PC-3 (cell line): ENCODE measurements at regions not wholly inside any gene's neighbourhood (a gene's known extent, or its start where the extent isn't known, plus 50 kb on each side); places are given as distances from the start of the nearest gene placed in this dataset.

Experiments used
- ATAC-seq: fragments of 200-7000 bp; cut with Tn5 transposase; 2 replicates; pipeline ENCODE4 v1.9.1; 2020; ENCODE audit warnings: mild to moderate bottlenecking, moderate library complexity
- BruUV-seq: library from RNA; stranded (reverse); fragments of 400-500 nt; replicated peaks from 2 replicates; lab custom pipeline; 2021; lab: Mats Ljungman, UMichigan
- CTCF ChIA-PET: fragments of 300-600 bp; sonication (Branson Sonifier 250); formaldehyde crosslinking; loops from one replicate; lab custom pipeline; 2022; ENCODE audit warnings: antibody characterized with exemption; lab: Charles Lee
- POLR2A ChIA-PET: fragments of 300-600 bp; sonication (Branson Sonifier 250); formaldehyde crosslinking; loops from one replicate; lab custom pipeline; 2022; ENCODE audit warnings: antibody characterized with exemption; ENCODE audit not compliant: unreplicated experiment; lab: Charles Lee
- DNase-seq: peaks from one replicate; pipeline ENCODE4 v3.0.0-alpha.2; 2015
- H2AFZ ChIP-seq: fragments of 300-600 bp; sonication (generic); 2 replicates; pipeline ENCODE4 v1.6.0; 2016; ENCODE audit warnings: antibody characterized with exemption, low read length
- H3F3A ChIP-seq: fragments of 300-600 bp; sonication (generic); one replicate; pipeline ENCODE4 v1.6.0; 2017; ENCODE audit warnings: antibody characterized with exemption, low read length, control low read depth, mild to moderate bottlenecking; ENCODE audit not compliant: unreplicated experiment
- H3K27ac ChIP-seq: fragments of 300-600 bp; sonication (generic); 2 replicates; pipeline ENCODE4 v1.5.1; 2016; ENCODE audit warnings: mild to moderate bottlenecking, low read length
- H3K27me3 ChIP-seq: fragments of 300-600 bp; sonication (generic); 2 replicates; pipeline ENCODE4 v1.6.1; 2016; ENCODE audit warnings: low read length, mixed read lengths
- H3K36me3 ChIP-seq: fragments of 300-600 bp; sonication (generic); 2 replicates; pipeline ENCODE4 v1.6.1; 2016; ENCODE audit warnings: low read depth, mixed run types, low read length, mixed read lengths
- H3K4me1 ChIP-seq: fragments of 300-600 bp; sonication (generic); 2 replicates; pipeline ENCODE4 v1.5.1; 2016; ENCODE audit warnings: low read length; ENCODE audit not compliant: insufficient read depth
- H3K4me2 ChIP-seq: fragments of 300-600 bp; sonication (generic); 2 replicates; pipeline ENCODE4 v1.6.0; 2016; ENCODE audit warnings: low read length
- H3K4me3 ChIP-seq: fragments of 300-600 bp; sonication (generic); 2 replicates; pipeline ENCODE4 v1.5.1; 2016; ENCODE audit warnings: mild to moderate bottlenecking, low read length, mixed read lengths
- H3K79me2 ChIP-seq: fragments of 300-600 bp; sonication (generic); 2 replicates; pipeline ENCODE4 v1.6.1; 2017; ENCODE audit warnings: low read length, mixed read lengths
- H3K9ac ChIP-seq: fragments of 300-600 bp; sonication (generic); 2 replicates; pipeline ENCODE4 v1.6.0; 2016; ENCODE audit warnings: mild to moderate bottlenecking, low read length
- H3K9me2 ChIP-seq: fragments of 300-600 bp; sonication (generic); replicated peaks from 2 replicates; pipeline ENCODE4 v1.6.1; 2016; ENCODE audit warnings: mixed run types, low read length, mixed read lengths
- H3K9me3 ChIP-seq: fragments of 300-600 bp; sonication (generic); 2 replicates; pipeline ENCODE4 v1.6.1; 2016; ENCODE audit warnings: low read length, mixed read lengths
- H4K20me1 ChIP-seq: fragments of 300-600 bp; sonication (generic); 2 replicates; pipeline ENCODE4 v1.6.1; 2016; ENCODE audit warnings: low read length, mixed read lengths
- CTCF ChIP-seq: fragments of 300-600 bp; sonication (generic); conservative IDR thresholded peaks from 2 replicates; pipeline ENCODE4 v1.5.1; 2017; ENCODE audit warnings: antibody characterized with exemption, low read depth, mild to moderate bottlenecking, low read length
- EZH2 ChIP-seq: fragments of 300-600 bp; sonication (generic); IDR thresholded peaks from one replicate; pipeline ENCODE4 v1.6.1; 2017; ENCODE audit warnings: antibody characterized with exemption, mild to moderate bottlenecking, low read length; ENCODE audit not compliant: unreplicated experiment
- EZH2phosphoT487 ChIP-seq: fragments of 300-600 bp; sonication (generic); IDR thresholded peaks from 2 replicates; pipeline ENCODE4 v1.6.1; 2018; ENCODE audit warnings: mild to moderate bottlenecking, antibody characterized with exemption, low read length, borderline replicate concordance
- intact Hi-C: fragments of 100-400 bp; cut with micrococcal nuclease; formaldehyde crosslinking; loops from 2 replicates; pipeline ENCODE4 v1.9.0; 2023

- no peaks in the 10 kb centered on the region for H3K27me3 ChIP-seq
- H3K4me2 ChIP-seq, result no peak overlapping the region
- POLR2A ChIA-PET, result no interaction called here
- H3K79me2 ChIP-seq, result no peaks in the 10 kb centered on the region
- H3K4me1 ChIP-seq, result no peaks in the 10 kb centered on the region
- no peak overlapping the region for H3K9ac ChIP-seq
- H3K9me2 ChIP-seq, result no peaks in the 10 kb centered on the region
- CTCF ChIA-PET, result no interaction called here
- no peaks in the 10 kb centered on the region for H3K36me3 ChIP-seq
- no peaks in the 10 kb centered on the region for H3K9me3 ChIP-seq
- H3F3A ChIP-seq, result no peaks in the 10 kb centered on the region
- intact Hi-C loops, result no loop called here
- no peak for TF ChIP-seq EZH2phosphoT487
- TF ChIP-seq EZH2, result no peak
- no peak for TF ChIP-seq CTCF
- no peak overlapping the region for H3K27ac ChIP-seq
- no peaks in the 10 kb centered on the region for H4K20me1 ChIP-seq
- BruUV-seq, result no TSS peak
- no peak for DNase-seq
- H3K4me3 ChIP-seq, result no peak overlapping the region
- H2AFZ ChIP-seq, result no peak overlapping the region
- no peak for ATAC-seq
Observed at GRCh38 chr14:37843954-37844607, 248.7 kb downstream of the TTC6 start.

- no TSS peak for BruUV-seq
- H2AFZ ChIP-seq, result no peak overlapping the region
- H3K4me1 ChIP-seq, result no peaks in the 10 kb centered on the region
- no peak overlapping the region for H3K9ac ChIP-seq
- no peaks in the 10 kb centered on the region for H3K27me3 ChIP-seq
- no peaks in the 10 kb centered on the region for H4K20me1 ChIP-seq
- no peaks in the 10 kb centered on the region for H3K9me3 ChIP-seq
- no peak for DNase-seq
- no peaks in the 10 kb centered on the region for H3K36me3 ChIP-seq
- H3F3A ChIP-seq, result no peaks in the 10 kb centered on the region
- POLR2A ChIA-PET, result no interaction called here
- no peak overlapping the region for H3K27ac ChIP-seq
- CTCF ChIA-PET, result no interaction called here
- no peaks in the 10 kb centered on the region for H3K79me2 ChIP-seq
- H3K9me2 ChIP-seq, result no peaks in the 10 kb centered on the region
- ATAC-seq, result no peak
- no peak overlapping the region for H3K4me3 ChIP-seq
- TF ChIP-seq EZH2phosphoT487, result no peak
- no peak for TF ChIP-seq EZH2
- no peak for TF ChIP-seq CTCF
- H3K4me2 ChIP-seq, result no peak overlapping the region
- intact Hi-C loops, result no loop called here
Observed at GRCh38 chr14:37844614-37845013, 249.2 kb downstream of the TTC6 start.

GRCh38 chr14:37848985-37849621, 253.7 kb downstream of the TTC6 start:
- Histone ChIP-seq H3K4me2 (no peak overlapping the region), H4K20me1 (no peaks in the 10 kb centered on the region), H3K27me3 (no peaks in the 10 kb centered on the region), H2AFZ (no peak overlapping the region), H3F3A (no peaks in the 10 kb centered on the region), H3K36me3 (no peaks in the 10 kb centered on the region), H3K4me1 (no peaks in the 10 kb centered on the region), H3K9me3 (no peaks in the 10 kb centered on the region), H3K27ac (no peak overlapping the region), H3K79me2 (no peaks in the 10 kb centered on the region), H3K9me2 (no peaks in the 10 kb centered on the region), H3K9ac (no peak overlapping the region), H3K4me3 (no peak overlapping the region)
- intact Hi-C loops, result no loop called here
- ATAC-seq, result no peak; the same call in 1 of the 2 replicates
- CTCF ChIA-PET, result interaction anchor here (0.6 to 0.7 kb wide), 2 partner anchors 24 to 46 kb away, joined by 4 to 5 read pairs; no protein-coding TSS in a partner anchor
- no TSS peak for BruUV-seq
- TF ChIP-seq CTCF, result no peak
- POLR2A ChIA-PET, result no interaction called here
- no peak for DNase-seq
